ENCODE measurements at regions not wholly inside any gene's neighbourhood (a gene's known extent, or its start where the extent isn't known, plus 50 kb on each side); places are given as distances from the start of the nearest gene placed in this dataset.
A peak's percentile ranks its signal among the peaks of the same experiment; 100 is the strongest.

- H3K36me3 ChIP-seq = no peaks in the 10 kb centered on the region
- H3K4me1 ChIP-seq = no peaks in the 10 kb centered on the region
- no peaks in the 10 kb centered on the region for H3K9me3 ChIP-seq
- no peak overlapping the region for H3K27ac ChIP-seq
- DNase-seq (ENCODE audit: low spot score) = no peak
- H3K27me3 ChIP-seq = no peaks in the 10 kb centered on the region
- TF ChIP-seq CTCF (IDR thresholded peaks at IDR 0.05) = no peak
- no peak overlapping the region for H3K4me3 ChIP-seq
Measured at GRCh38 chr1:232239998-232240397, 389.9 kb downstream of the SIPA1L2 start.

- Histone ChIP-seq H3K9me3 (no peaks in the 10 kb centered on the region), H3K4me1 (no peaks in the 10 kb centered on the region), H3K27me3 (no peaks in the 10 kb centered on the region), H3K36me3 (no peaks in the 10 kb centered on the region), H3K27ac (no peak overlapping the region), H3K4me3 (no peak overlapping the region)
- no peak for DNase-seq (ENCODE audit: low spot score)
- no peak for TF ChIP-seq CTCF (IDR thresholded peaks at IDR 0.05)
Measured at GRCh38 chr1:232239522-232239921, 390.4 kb downstream of the SIPA1L2 start.

GRCh38 chr1:232238009-232238408 is 391.9 kb downstream of the SIPA1L2 start:
- no peak for TF ChIP-seq CTCF (IDR thresholded peaks at IDR 0.05)
- DNase-seq (ENCODE audit: low spot score) = no peak

GRCh38 chr1:232227306-232227705 is 402.6 kb downstream of the SIPA1L2 start:
- peaks cover 0 to 5% of the 10 kb centered on the region in 2 donors for H3K4me1 ChIP-seq
- H3K27me3 ChIP-seq = no peaks in the 10 kb centered on the region
- no peak overlapping the region for H3K4me3 ChIP-seq
- no peak overlapping the region for H3K27ac ChIP-seq
- no peak for DNase-seq (ENCODE audit: low spot score)
- no peak for TF ChIP-seq CTCF (IDR thresholded peaks at IDR 0.05)
- H3K36me3 ChIP-seq = no peaks in the 10 kb centered on the region
- H3K9me3 ChIP-seq = no peaks in the 10 kb centered on the region

More at GRCh38 chr1:232238009-232238408, 391.9 kb downstream of the SIPA1L2 start:
- no peaks in the 10 kb centered on the region for H3K36me3 ChIP-seq
- no peaks in the 10 kb centered on the region for H3K4me1 ChIP-seq
- H3K27me3 ChIP-seq = no peaks in the 10 kb centered on the region
- no peak overlapping the region for H3K27ac ChIP-seq
- no peaks in the 10 kb centered on the region for H3K9me3 ChIP-seq
- no peak overlapping the region for H3K4me3 ChIP-seq

GRCh38 chr1:232226197-232226712 is 403.7 kb downstream of the SIPA1L2 start:
- Histone ChIP-seq H3K36me3 (no peaks in the 10 kb centered on the region), H3K9me3 (no peaks in the 10 kb centered on the region), H3K27ac (no peak overlapping the region), H3K4me1 (peaks cover 0 to 5% of the 10 kb centered on the region in 2 donors), H3K4me3 (no peak overlapping the region), H3K27me3 (no peaks in the 10 kb centered on the region)
- peak; percentile 38 for DNase-seq (ENCODE audit: low spot score)
- no peak for TF ChIP-seq CTCF (IDR thresholded peaks at IDR 0.05)

Measured in right atrium auricular region (tissue), 2 donors.